HG03442 (cell line): ENCODE measurements at regions not wholly inside any gene's neighbourhood (a gene's known extent, or its start where the extent isn't known, plus 50 kb on each side); places are given as distances from the start of the nearest gene placed in this dataset.

Experiments used
- ATAC-seq: cut with Tn5 transposase; IDR thresholded peaks from one replicate; pipeline ENCODE4 v1.9.1; 2021; ENCODE audit warnings: mild to moderate bottlenecking, moderate library complexity; ENCODE audit not compliant: unreplicated experiment

DNA sequence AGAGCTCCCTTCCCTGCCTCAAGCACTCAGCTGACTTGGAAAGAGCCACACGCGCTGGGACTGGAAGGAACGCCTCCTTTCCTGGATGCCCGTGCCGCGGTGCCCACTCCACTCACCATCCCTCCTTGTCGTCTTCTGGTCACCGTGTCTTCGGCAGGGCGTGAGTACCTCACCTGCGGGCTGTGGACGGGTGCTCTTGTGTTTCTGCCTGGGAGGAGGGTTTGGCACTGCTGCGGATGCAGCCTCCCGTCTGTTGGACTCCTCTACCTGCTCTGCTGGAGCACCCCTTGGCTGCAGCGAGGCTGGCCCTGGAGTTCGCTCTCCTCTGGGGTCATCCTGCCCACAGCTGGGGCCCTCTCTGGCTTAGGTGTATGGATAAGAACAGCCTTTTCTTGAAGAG, 612.7 kb downstream of the BRD1 start:
- no peak for ATAC-seq

DNA sequence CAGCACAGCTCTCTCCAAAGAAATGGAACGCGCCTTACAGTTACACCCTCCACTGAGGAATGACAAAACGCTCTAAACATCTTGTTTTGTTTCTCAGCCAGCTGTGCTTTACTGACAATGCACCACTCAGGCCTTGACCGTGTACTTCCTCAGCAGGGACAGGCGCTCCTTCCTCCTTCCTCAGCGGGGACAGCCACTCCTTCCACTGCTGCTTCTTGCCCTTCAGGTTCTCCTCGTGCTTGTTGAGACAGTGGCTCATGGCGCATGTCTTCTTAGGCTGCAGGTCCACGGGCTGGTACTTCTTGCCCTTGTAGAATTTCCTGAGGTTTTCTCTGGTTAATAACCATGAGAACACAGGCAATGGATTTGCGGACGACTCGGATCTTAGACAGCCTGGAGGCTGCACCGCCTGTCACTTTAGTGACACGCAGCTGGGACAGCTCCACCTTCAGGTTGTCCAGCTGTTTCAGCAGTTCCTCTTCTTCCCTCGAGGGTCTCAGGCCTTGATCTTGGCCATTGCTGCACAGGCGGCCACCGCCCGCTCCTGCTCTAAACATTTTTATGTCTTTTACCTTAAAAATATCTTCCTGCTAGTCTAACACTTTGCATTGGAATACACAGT, 613.8 kb downstream of the BRD1 start:
- no peak for ATAC-seq

DNA sequence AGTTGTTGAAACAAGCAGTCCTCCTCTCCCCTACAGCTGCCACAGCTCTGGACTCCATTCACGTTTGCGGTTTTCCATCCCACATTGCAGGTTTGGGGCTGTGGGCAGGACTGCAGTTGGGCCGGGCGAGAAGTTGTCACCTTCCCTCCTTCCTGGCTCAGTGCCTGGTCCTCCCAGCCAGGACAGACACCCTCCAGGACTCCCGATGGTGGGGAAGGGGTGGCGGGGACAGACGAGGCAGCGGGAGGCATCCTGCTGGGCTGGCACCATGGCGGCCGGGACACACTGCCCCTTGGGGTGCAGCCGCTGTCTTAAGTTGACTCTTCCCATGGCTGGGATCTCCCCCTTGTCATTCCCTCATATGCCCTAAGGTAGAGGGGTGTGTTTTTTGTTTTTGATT, 615.2 kb downstream of the BRD1 start:
- no peak for ATAC-seq

DNA sequence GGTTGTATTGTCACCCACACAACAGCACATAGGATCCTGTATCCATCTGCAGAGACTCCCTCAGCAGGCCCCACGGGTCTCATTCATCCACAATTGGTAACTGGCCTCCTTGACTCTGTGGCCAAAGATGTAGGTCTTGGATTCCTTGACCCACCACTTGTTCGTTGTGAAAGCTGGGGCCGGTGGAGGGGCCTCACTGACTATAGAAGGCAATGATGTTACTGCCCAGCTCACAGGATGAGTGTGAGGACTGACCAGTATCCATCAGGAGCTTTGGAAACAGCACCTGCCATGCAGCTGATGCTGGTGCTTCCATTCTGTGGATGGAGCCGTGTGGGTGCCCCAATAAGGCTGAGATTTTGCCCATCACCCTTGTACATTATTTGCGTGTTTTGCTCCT, 615.7 kb downstream of the BRD1 start:
- no peak for ATAC-seq

DNA sequence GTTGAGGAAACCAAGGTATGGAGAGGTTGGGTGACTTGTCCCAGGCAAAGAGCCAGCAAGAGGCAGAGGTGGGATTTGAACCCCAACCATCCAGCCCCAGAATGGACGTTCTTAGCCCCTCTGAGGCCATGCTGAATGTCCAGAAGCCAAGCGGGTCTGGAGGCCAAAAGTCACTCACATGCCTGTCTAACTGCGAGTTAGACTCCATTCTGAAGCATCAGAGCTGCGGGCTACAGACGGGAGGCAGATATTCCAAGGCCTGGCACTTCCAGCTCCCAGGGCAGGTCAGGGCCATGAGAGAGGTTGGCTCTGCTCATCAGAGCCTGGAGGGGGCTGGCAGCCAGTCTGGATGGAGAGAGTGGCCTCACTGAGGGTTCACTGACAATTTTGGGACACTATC, 616.5 kb downstream of the BRD1 start:
- ATAC-seq: no peak

DNA sequence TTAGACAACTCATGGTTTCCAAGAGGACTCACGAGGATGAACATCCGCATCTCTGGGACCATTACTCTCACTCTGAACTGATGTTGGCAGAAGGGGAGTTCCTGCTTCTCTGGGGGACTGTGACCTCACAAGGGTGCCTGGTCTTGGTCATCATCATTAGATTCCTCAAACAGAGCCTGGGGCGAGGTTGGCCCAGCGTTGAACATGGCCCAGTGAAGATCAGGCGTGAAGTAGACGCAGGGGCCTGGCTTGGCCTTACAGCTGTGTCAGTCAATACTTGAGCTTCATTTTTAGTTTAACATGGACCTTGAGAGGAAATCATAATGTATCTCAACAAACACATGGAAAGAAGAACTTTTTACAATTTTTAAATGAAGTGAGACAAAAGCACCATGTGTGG, 617.1 kb downstream of the BRD1 start:
- no peak for ATAC-seq

DNA sequence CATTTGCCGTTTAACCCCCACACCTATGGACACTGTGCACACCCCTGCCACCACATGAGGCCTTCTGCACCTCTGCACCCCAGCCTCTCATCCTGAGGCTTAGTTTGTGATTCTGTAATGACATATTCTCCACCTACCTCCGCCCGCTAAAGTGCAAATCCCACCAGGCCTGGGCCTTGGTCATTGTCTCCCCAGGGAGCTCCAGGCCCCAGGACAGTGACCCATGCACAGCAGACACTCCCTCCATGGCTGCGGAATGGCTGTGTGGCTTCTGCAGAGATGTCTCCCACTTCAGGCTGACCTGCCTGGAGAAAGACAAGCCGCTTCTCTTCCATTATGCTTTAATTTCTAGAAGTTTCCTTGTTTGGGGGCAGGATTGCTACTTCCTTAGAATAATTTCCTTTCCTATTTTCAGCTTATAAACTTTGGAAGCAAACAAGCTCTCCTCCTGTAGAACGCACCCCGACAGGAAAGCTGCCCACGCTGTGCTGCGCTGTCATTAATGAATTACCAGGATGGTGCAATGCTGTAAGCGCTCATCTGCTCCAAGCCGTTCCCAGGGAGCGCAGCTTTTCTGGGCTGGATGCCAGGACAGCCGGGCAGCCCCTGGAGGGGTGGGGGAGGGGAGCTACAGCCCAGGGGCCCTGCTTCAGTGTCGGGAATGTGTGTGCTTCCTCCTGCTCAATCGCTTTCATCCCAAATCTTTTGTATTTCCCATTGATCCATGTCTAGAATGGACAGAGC, 618.0 kb downstream of the BRD1 start:
- ATAC-seq: no peak

DNA sequence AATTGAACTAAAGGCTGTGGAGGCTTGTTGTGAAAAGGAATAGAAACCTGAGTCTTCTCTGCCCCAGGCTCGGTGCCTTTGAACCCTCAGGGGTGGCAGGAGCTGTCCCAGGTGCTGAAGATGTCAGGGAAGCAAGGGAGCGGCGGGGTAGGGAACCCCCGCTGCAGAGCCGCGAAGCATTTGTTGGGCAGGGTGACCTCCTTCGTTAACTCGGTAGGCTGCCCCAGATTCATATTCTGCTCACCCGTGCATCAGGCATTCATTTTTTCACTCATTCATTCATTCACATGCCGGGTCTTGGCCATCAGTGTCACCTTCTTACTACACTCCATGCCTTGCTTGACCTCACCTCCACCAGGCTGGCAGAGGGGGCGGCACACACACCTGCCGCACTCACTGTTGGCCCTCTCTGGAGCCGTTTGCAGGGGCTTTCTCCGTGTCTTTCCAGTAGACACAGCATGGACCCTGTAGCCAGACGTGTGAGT, 618.9 kb downstream of the BRD1 start:
- ATAC-seq: no peak

DNA sequence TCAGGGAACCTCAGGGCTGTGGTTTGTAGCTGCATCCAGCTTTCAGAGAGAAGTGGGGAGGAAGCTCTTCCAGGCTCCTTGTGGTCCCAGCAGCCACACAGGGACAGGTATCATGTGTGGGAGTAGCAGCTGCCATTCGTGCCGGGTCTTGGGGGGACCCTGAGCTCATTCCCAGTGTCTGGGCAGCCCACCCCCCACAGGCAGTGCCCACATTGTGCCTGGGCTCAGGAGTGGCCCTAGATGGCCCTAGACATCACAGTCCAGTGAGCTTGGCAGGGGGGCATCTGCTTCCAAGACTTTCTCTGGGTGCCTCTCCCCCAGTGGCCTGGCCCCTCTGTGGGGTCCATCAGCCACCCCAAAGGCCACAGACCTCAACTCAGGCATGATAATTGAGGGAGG, 619.7 kb downstream of the BRD1 start:
- no peak for ATAC-seq

DNA sequence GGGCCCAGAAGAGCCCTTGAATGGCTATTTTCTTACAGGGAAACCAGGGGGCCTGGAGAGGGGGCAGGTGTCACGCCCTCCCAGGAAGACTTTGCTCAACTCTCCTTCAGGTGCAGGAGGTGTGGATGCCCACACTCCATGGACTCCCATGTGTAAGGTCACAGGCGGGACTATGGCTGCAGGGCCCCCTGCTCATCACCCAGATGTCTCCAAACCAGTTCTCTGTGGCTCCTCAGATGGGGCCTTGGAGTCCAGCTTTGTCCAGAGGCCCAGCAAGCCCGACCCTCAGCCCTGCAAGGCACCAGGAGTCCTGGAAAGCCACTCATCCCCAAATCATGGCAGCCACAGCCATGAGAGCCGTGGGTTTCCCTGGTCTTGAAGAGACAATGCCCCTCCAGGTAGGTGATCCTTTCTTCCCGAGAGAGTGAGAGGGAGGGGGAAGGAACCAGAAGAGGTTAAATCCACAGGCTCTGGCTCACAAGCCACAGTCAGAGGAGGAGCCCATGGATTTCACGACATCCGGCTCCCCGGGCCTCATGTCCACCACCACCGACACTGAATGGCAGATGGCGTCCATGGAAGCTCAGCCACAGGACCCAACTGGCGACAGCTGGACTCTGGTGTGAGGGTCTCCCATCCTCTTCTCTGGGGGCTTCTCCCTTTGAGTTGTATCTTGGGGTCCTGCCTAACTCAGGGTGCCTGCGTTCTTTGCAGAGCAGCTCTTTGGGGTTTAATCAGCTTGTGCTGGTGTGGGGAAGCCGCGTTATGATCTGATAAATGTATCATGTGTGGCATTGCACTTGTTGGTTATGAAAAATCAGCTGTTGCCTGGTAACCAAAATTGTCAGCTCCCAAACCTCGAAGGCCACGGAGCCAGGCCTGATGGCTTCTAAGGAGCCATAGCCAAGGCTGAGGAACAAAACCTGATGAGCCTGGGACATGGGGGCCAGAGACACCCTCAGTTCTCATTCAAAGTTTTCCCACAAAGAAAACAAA, 620.4 kb downstream of the BRD1 start:
- ATAC-seq: no peak

DNA sequence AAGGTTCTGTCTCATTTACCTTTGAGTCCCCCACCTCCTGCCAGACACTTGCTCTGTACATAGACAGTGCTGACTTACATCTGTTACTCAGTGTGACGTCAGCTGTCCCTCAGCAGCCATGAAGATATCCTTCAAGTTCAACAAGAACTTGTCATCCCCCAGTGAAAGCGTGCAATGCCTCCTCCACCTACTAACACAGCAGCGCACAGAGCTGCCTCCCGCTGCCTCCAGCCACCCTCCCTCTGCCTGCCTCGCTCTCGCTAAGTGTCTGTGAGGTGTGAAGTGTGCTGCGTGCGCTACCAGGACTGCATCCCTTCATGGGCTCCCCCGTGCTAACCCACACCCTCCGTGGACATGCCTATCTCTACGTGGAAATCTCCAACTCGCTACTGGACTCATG, 621.4 kb downstream of the BRD1 start:
- no peak for ATAC-seq

DNA sequence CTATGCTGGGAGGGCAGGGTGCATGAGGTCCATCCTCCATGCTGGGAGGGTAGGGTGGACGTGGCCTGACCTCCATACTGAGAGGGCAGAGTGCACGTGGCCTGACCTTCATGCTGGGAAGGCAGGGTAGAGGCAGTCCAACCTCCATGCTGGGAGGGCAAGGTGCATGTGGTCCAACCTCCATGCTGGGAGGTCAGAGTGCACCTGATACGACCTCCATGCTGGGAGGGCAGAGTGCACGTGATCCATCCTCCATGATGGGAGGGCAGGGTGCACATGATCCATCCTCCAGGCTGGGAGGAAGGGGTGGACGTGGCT, 622.2 kb downstream of the BRD1 start:
- no peak for ATAC-seq

DNA sequence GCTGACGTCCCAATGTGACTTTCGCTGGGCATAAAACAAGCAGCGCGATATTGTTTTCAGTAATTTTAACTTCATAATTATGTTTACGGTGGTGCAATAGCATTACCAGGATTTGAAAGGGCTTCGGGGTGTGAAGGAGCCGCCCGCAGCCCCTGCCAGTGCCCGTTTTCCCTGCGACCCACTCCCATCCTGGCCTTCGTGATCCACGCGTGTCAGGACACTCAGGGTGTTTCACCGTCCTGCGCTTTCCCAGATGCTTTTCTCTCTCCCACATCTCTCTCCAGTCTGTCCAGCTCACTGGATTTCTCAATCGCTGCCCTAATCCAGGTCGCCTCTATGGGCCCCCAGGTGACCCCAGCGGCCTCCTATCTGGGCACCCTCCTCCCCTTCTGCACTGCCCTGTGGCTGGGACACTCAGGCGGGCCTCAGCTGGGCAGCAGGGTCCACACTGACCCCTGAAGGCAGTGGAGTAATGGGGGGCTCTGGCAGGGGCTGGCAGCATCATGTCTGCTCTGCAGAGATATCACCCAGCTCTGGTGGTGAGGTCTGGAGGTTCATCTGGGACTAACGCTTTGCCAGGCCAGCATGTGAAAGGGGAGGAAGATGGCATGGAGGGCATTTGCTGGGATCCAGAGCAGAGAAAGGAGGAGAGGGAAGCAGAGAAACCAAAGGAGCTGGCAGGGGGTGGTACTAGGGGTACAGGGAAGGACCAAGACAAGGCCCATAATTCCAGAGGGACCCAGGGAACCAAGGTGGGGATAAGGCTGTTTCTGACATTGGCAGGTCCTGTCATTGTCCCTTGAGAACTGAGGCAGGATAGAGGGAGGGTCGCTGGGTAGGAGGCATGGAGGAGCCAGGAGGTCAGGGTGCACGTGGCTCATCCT, 622.8 kb downstream of the BRD1 start:
- no peak for ATAC-seq

DNA sequence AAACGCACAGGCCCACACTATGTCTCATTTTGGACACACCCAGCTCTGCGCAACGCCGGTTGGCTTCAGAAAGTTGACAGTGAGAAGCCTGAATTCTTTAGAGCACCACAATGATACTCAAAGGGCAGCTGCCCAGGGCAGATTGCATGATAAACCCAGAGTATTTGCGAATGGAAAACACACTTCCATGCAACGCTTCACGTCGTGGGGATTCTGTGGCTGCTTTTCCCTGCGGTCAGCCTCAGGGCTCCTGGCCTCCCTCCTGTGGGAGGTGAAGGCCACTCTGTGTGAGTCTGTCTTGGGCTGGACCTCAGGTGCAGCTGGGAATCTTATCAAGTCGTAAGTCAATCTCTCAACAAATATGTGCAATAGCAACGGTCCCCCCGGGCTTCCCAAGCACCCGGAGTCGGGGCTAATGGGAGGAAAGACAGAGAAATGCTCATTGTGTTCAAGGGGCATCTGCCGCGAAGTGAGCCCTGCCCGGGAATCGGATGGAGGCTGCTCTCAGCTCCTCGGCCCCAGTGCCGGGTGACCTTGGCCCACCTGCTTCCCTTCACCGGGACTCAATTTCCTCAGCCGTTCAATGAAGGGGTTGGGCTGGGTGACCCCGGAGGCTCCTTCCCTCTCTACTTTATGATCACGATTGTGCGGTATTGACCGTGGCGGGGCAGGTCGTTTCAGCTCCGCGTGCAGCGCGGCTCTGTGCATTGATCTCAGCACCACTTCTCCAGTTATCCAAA, 623.6 kb downstream of the BRD1 start:
- no peak for ATAC-seq

DNA sequence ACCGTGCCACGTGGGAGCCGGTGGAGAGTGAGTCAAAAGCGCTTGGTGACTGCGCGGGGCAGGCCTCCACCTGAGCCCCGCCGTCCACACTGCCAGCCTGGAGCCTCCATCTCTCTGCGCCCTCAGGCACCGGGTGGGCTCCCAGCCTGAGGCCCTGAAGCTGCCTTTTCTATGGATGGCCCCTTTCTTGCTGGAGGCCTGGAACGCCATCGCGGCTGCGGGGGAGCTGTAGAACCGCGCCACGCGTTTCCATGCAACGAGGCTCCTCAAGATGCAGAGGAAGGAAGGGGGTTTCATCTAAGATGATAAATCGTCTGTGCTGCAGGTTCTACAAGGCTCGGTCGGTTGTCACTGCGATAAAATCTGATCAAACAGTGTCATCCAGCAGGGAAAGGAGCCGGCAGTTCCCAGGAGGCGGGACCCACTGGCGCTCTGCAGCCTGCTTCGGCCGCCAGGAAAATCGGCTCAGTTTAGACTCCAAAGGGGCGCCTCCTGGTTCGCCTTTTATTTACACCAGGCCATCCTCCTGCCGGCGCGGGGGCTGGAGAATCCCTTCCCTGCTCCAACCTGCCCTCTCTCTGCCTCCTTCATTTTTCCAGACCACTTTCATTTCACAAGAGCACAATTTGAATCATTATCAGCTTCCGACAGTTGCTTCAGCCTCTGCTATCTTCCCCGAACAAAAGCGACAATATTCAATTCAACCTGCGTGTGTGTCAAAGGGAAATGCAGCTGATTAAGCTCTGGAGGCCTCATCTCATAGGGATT, 624.4 kb downstream of the BRD1 start:
- ATAC-seq: no peak

DNA sequence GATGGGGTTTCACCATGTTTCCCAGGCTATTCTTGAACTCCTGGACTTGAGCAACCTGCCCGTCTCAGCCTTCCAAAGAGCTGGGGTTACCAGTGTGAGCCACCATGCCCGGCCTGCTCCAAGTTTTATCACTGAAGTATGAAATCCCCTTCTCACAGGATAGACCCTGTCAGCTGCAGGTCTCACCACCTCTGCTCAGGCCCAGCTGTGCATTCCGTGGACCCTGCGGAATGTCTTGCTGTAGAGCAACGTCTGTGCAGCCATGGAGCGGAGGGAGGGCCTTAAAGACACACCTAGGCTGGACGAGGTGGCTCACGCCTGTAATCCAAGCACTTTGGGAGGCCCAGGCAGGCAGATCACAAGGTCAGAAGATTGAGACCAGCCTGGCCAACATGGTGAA, 625.4 kb downstream of the BRD1 start:
- no peak for ATAC-seq

DNA sequence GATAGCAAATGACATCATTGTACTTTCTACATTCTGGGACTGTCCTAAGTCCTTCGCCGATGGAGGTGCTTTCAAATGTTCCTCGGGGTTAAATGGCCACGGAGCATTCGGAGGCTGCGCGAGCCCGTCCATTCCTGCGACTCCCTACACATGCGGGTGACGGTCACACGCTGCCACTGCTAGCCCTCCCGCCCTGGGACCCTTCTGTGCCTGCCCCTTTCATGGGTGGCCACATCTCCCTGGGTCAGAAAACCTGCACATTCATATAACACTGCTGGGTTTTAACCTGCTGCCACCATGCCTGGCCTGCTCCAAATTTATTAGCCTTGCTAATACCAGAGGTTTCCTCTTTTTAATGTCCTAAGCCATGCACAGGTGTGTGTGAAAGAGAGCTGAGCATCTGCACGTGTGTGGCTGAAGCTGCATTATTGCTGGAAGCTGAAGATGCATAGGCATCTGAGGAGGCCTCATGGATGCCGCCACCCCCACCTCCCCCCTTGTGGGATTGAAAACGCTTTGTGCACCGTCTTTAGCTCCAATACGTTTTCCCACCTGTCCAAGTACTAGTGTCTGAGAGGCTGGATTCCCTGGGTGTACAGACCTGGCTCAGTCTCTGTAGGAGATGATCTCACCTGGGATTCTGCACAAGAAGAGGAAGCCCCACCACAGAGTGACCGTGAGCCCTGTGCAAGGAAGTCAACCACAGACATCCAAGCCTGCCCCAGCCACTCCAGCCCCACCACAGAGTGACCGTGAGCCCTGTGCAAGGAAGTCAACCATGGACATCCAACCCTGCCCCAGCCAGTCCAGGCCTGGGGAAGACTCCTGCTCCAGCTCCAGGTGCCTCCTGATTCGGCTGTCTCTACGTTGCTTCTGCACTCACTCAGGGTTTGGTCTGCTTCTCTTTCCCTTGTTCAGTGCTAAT, 626.4 kb downstream of the BRD1 start:
- ATAC-seq: no peak

DNA sequence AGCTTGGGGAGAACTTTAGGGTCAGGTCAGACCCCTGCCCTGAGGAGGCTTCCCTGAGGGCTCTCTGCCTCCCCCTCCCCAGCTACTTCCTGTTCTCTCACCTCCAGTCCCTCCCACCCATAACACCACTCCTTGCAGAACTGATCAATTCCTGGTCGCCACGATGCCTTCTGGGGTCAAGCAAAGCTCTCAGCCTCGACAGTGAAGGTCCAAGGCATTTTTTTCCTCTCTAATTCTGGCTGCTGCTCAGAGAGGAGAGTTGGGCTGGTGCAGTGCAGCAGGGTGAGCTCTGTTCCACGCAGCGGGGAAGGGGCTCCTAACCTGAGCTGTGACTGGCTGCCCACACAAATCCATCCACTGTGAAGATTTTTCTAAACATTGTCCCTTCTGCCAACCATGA, 628.4 kb downstream of the BRD1 start:
- no peak for ATAC-seq
